ENCODE measurements at regions not wholly inside any gene's neighbourhood (a gene's known extent, or its start where the extent isn't known, plus 50 kb on each side); places are given as distances from the start of the nearest gene placed in this dataset.
A peak's percentile ranks its signal among the peaks of the same experiment; 100 is the strongest.
"Not testable (repeated sequence)": the region's sequence is repeated elsewhere in the genome, so short reads cannot be mapped to it uniquely, and the experiment has no call there.

DNA sequence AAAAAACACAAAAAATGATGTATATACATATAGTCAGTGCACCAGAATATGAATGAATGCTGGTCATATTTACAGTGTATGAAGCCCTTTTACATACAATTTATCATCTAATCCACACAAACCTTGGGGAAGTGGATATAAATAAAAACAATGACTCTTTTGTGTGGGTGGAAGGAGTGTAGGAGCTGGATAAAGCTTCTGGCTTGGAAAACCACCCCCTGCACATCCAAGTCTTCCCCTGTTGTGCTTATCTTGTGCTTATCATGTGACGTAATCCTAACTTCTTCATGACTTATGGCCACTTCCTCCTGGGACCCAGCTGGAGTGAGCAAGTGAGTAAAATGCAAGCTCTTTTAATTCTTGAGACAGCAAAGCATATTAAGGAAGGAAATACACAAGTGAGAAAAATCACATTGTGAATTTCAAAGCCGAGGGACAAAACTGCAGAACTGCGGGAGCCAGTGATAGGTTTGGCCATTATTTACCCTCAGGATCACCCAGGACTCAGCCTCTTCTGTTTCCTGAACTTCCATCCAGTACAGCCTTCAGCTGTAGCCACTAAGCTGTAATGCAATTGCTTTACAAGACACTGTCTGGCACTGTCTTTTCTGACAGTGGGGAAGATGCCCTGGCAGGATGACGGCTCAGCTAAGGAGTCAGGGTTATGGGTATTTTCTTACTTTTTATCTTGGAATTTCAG, 104.0 kb upstream of the PPM1J start:
- no peak overlapping the region for H3K27ac ChIP-seq

DNA sequence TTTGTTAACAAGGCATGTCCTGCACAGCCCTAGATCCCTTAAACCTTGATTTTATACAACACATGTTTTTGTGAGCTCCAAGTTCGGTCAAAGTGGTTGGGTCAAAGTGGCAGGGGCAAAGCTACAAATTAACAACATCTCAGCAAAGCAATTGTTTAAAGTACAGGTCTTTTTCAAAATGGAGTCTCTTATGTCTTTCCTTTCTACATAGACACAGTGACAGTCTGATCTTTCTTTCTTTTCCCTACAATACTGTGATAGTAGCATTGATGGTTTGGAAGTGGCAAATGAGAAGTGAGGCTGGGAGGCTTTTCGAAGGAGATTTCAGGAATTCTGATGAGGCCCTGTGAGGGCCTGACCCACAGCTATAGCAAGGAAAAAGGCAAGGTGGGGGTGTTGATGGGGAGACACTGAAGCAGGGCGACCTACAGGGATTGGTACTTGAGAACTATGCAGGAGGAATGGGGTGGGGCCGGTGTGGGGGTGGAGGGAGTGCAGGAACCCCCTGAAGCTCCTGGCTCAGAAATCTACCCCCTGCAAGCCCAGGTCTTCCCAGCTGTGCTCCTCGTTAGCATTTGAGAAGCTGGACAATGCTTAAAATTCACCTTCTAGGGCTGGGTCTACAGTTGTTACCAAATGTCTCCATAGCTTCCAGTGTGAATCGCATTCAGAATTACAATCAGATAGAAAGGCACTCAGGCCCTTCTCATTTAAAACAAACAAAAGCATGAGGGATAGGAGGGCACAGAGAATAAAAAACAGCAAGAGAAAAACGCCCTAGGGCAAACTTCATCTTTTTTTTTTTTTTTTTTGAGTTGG, 102.6 kb upstream of the PPM1J start:
- H3K27ac ChIP-seq: no peak overlapping the region
- TF ChIP-seq, protein P1, sequence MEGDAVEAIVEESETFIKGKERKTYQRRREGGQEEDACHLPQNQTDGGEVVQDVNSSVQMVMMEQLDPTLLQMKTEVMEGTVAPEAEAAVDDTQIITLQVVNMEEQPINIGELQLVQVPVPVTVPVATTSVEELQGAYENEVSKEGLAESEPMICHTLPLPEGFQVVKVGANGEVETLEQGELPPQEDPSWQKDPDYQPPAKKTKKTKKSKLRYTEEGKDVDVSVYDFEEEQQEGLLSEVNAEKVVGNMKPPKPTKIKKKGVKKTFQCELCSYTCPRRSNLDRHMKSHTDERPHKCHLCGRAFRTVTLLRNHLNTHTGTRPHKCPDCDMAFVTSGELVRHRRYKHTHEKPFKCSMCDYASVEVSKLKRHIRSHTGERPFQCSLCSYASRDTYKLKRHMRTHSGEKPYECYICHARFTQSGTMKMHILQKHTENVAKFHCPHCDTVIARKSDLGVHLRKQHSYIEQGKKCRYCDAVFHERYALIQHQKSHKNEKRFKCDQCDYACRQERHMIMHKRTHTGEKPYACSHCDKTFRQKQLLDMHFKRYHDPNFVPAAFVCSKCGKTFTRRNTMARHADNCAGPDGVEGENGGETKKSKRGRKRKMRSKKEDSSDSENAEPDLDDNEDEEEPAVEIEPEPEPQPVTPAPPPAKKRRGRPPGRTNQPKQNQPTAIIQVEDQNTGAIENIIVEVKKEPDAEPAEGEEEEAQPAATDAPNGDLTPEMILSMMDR (conservative IDR thresholded peaks at IDR 0.05): no peak

More for the DNA sequence above, 104.0 kb upstream of the PPM1J start:
- TF ChIP-seq, protein P1 (conservative IDR thresholded peaks at IDR 0.05): no peak

DNA sequence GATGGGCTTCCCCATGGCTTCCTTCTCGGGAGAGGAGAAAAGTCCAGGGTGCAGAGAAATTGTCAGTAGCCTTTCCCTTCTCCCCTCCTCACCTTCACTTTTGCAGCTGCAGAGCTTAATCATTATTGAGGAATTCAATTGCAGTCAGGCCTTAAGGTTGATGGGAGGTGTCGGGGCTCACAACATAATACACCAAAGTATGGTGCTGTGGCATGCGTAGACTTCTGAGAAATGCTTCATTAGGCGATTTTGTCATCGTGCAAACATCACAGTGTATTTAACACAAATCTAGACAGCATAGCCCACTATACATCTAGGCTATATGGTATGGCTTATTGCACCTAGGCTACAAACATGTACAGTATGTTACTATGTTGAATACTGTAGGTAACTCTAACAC, 100.2 kb upstream of the PPM1J start:
- TF ChIP-seq, protein P1 (conservative IDR thresholded peaks at IDR 0.05): no peak
- no peak overlapping the region for H3K27ac ChIP-seq

DNA sequence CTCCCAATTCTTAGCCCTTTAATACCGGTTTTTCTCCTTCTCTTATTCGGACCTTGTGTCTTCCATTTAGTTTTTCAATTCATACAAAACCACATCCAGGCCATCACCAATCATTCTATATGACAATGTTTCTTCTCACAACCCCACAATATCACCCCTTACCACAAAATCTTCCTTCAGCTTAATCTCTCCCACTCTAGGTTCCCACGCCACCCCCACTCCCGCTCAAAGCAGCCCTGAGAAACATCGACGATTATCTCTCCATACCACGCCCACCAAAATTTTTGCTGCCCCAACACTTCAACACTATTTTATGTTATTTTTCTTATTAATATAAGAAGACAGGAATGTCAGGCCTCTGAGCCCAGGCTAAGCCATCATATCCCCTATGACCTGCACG, 99.5 kb upstream of the PPM1J start:
- not testable (repeated sequence) for H3K27ac ChIP-seq

DNA sequence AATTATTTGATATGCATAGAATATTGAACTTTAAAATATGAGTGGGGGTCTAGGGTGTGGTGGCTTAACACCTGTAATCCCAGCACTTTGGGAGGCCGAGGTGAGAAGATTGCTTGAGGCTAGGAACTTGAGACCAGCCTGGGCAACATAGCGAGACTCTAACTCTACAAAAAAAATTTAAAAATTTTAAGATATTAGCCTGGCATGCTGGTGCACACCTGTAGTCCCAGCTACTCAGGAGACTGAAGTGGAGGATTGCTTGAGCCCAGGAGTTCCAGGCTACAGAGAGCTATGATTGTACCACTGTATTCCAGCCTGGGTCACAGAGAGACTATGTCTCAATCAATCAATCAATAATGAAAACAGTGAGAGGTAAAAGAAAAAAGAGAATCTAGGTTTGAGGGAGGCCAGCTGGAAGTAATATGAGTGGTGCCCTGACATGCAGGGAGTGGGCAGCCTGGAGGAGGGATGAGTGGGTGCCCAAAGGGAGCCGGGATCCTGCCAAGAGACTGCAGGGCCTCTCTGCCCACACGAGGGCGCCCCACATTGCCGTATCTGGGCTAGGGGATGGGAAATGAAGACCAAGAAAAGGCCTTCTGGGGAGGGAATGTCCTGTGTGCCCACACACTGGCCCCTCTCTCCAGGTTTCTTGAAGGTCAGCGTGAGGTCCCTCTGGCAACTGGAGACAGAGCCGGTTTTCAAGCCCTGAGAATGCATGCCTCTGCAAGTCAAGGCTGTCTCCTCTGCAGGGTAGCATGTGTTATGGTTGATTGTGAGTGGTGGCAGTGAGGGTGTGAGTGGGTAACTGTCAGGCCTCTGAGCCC, 93.9 kb upstream of the PPM1J start:
- TF ChIP-seq, protein P1 (conservative IDR thresholded peaks at IDR 0.05): peak; percentile 93
- H3K27ac ChIP-seq: no peak overlapping the region

DNA sequence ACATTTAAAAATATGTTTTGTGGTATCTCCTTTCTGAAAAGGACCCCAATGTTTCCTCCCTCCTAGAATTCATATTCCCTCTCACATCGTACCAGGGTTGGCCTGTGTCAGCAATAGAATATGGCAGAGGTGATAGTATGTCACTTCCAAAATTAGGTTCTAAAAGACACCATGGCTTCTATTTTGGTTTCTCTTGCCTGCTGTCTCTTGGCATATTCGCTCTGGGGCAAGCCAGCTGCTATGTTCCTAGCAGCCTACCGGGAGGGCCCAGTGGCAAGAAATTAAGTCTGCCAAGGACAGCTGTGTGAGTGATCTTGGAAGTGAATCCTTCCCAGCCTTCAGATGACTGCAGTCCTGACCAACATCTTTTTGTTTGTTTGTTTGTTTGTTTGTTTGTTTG, 92.9 kb upstream of the PPM1J start:
- TF ChIP-seq, protein P1 (conservative IDR thresholded peaks at IDR 0.05): no peak
- H3K27ac ChIP-seq: no peak overlapping the region

DNA sequence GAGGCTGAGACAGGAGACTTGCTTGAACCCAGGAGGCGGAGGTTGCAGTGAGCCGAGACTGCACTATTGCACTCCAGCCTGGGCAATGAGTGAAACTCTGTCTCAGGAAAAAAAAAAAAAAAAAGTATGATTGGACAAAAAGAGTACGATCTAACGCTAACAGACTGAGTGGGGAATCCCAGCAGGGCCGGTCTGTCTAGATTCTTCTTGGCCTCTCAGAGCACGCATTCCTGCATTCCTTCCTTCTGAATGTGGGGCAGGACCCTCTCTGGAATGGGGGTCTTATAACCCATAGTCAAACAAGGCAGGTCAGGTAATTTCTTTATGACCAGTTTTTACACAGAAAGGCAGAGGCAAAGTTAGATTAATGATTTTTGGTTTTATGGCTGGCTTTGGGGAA, 92.0 kb upstream of the PPM1J start:
- TF ChIP-seq, protein P1 (conservative IDR thresholded peaks at IDR 0.05): no peak
- H3K27ac ChIP-seq: no peak overlapping the region
